C4-2B (cell line): ENCODE measurements at regions not wholly inside any gene's neighbourhood (a gene's known extent, or its start where the extent isn't known, plus 50 kb on each side); places are given as distances from the start of the nearest gene placed in this dataset.

Experiments used
- CTCF ChIP-seq: fragments of 450-650 bp; conservative IDR thresholded peaks from 2 replicates; pipeline ENCODE4 v1.5.1; 2017; ENCODE audit warnings: mild to moderate bottlenecking
- ZFX ChIP-seq: fragments of 450-650 bp; IDR thresholded peaks from 2 replicates; pipeline ENCODE4 v1.6.1; 2017

GRCh38 chr6:86355271-86355670 lies 582.1 kb upstream of the HTR1E start:
- TF ChIP-seq CTCF, result no peak
- TF ChIP-seq ZFX, result no peak
